ENCODE measurements at regions not wholly inside any gene's neighbourhood (a gene's known extent, or its start where the extent isn't known, plus 50 kb on each side); places are given as distances from the start of the nearest gene placed in this dataset.

- TF ChIP-seq TSHZ2 (CRISPR knock-in tag; IDR thresholded peaks at IDR 0.05) (no peak), CREB5 (CRISPR knock-in tag; IDR thresholded peaks at IDR 0.05; ENCODE audit: low read depth) (no peak), BACH2 (CRISPR knock-in tag; IDR thresholded peaks at IDR 0.05; ENCODE audit: borderline replicate concordance) (no peak), PATZ1 (CRISPR knock-in tag; IDR thresholded peaks at IDR 0.05; ENCODE audit: borderline replicate concordance) (no peak), SNAI2 (CRISPR knock-in tag; IDR thresholded peaks at IDR 0.05) (no peak), ZC3H10 (CRISPR knock-in tag; IDR thresholded peaks at IDR 0.05) (no peak), GLIS3 (CRISPR knock-in tag; IDR thresholded peaks at IDR 0.05) (no peak), RARB (CRISPR knock-in tag; IDR thresholded peaks at IDR 0.05) (no peak)
Measured at GRCh38 chr12:3928538-3929184, 55.5 kb upstream of the PARP11 start.
